CD8-positive, alpha-beta memory T cell (primary cell): ENCODE measurements at regions not wholly inside any gene's neighbourhood (a gene's known extent, or its start where the extent isn't known, plus 50 kb on each side); places are given as distances from the start of the nearest gene placed in this dataset.

Source experiments
- CTCF ChIA-PET: fragments of 350-600 bp; sonication (Branson Sonifier 250); formaldehyde crosslinking; loops from one replicate; lab custom pipeline; 2021; ENCODE audit warnings: antibody characterized with exemption; lab: Charles Lee
- POLR2A ChIA-PET: fragments of 350-600 bp; sonication (Branson Sonifier 250); formaldehyde crosslinking; loops from one replicate; lab custom pipeline; 2021; ENCODE audit warnings: antibody characterized with exemption; lab: Charles Lee
- DNase-seq, 5 donors: peaks; one replicate each; pipeline versions ENCODE4 v3.0.0 to v3.0.0-alpha.2; 2020 to 2022; ENCODE audit warnings: mixed read lengths in 1 of 5
- H3K27ac ChIP-seq: one replicate; pipeline ENCODE4 v1.7.0; 2013; ENCODE audit warnings: low read depth, mild to moderate bottlenecking, low read length, moderate library complexity
- H3K27me3 ChIP-seq: 2 replicates; pipeline ENCODE4 v1.7.0; 2013; ENCODE audit warnings: low read length, mild to moderate bottlenecking; ENCODE audit not compliant: insufficient read depth, poor library complexity, severe bottlenecking
- H3K36me3 ChIP-seq: 2 replicates; pipeline ENCODE4 v1.7.0; 2013; ENCODE audit warnings: mild to moderate bottlenecking, low read length, moderate library complexity; ENCODE audit not compliant: insufficient read depth
- H3K4me1 ChIP-seq: 2 replicates; pipeline ENCODE4 v1.7.0; 2013; ENCODE audit warnings: mild to moderate bottlenecking, low read length, moderate library complexity; ENCODE audit not compliant: insufficient read depth
- H3K4me3 ChIP-seq: 2 replicates; pipeline ENCODE4 v1.7.0; 2013; ENCODE audit warnings: mild to moderate bottlenecking, low read length
- H3K9me3 ChIP-seq: 2 replicates; pipeline ENCODE4 v1.7.0; 2013; ENCODE audit warnings: mild to moderate bottlenecking, low read length
- H3K27ac Mint-ChIP-seq, 8 donors: one replicate each; pipeline ENCODE4 v1.8.0; 2020 to 2021; ENCODE audit warnings: mixed read lengths in 8 of 8, mild to moderate bottlenecking in 6 of 8, inconsistent platforms in 3 of 8, moderate library complexity in 3 of 8
- H3K27me3 Mint-ChIP-seq, 2 donors: one replicate each; pipeline ENCODE4 v1.8.0; 2020 to 2021; ENCODE audit warnings: mixed read lengths in 2 of 2, mild to moderate bottlenecking in 1 of 2, moderate library complexity in 1 of 2
- H3K36me3 Mint-ChIP-seq, 3 donors: one replicate each; pipeline ENCODE4 v1.8.0; 2020 to 2021; ENCODE audit warnings: mixed read lengths in 3 of 3, inconsistent platforms in 1 of 3, mild to moderate bottlenecking in 1 of 3
- H3K4me1 Mint-ChIP-seq, 3 donors: one replicate each; pipeline ENCODE4 v1.8.0; 2020 to 2021; ENCODE audit warnings: mixed read lengths in 3 of 3, inconsistent platforms in 1 of 3, mild to moderate bottlenecking in 1 of 3
- H3K4me3 Mint-ChIP-seq, 7 donors: one replicate each; pipeline ENCODE4 v1.8.0; 2020 to 2021; ENCODE audit warnings: mixed read lengths in 7 of 7, mild to moderate bottlenecking in 6 of 7, moderate library complexity in 4 of 7, inconsistent platforms in 2 of 7
- H3K9me3 Mint-ChIP-seq, 5 donors: one replicate each; pipeline ENCODE4 v1.8.0; 2020 to 2022; ENCODE audit warnings: mixed read lengths in 5 of 5, mild to moderate bottlenecking in 3 of 5, moderate library complexity in 2 of 5, inconsistent platforms in 1 of 5

GRCh38 chr3:182104881-182105280 is 393.2 kb downstream of the SOX2 start:
- no peak for DNase-seq
- ChIA-PET CTCF (no interaction called here), POLR2A (no interaction called here)
- Mint-ChIP-seq H3K9me3 (peaks cover 0 to 9% (median 2%) of the 10 kb centered on the region in 5 donors), H3K27me3 (no peaks in the 10 kb centered on the region), H3K4me1 (no peaks in the 10 kb centered on the region), H3K4me3 (no peak overlapping the region), H3K27ac (no peak overlapping the region), H3K36me3 (no peaks in the 10 kb centered on the region)
- H3K27ac ChIP-seq, result no peak overlapping the region
- H3K4me3 ChIP-seq, result no peak overlapping the region
- no peaks in the 10 kb centered on the region for H3K36me3 ChIP-seq
- H3K4me1 ChIP-seq, result no peaks in the 10 kb centered on the region
- peaks cover 5% of the 10 kb centered on the region for H3K9me3 ChIP-seq
- H3K27me3 ChIP-seq, result no peaks in the 10 kb centered on the region

GRCh38 chr3:182105875-182106274 is 394.1 kb downstream of the SOX2 start:
- ChIA-PET CTCF (no interaction called here), POLR2A (no interaction called here)
- Mint-ChIP-seq H3K4me3 (no peak overlapping the region), H3K27me3 (peaks cover 0 to 2% of the 10 kb centered on the region in 2 donors), H3K36me3 (no peaks in the 10 kb centered on the region), H3K9me3 (peaks cover 0 to 9% (median 3%) of the 10 kb centered on the region in 5 donors), H3K4me1 (no peaks in the 10 kb centered on the region), H3K27ac (no peak overlapping the region)
- Histone ChIP-seq H3K27me3 (no peaks in the 10 kb centered on the region), H3K9me3 (peaks cover 5% of the 10 kb centered on the region), H3K4me3 (no peak overlapping the region), H3K4me1 (no peaks in the 10 kb centered on the region), H3K36me3 (no peaks in the 10 kb centered on the region), H3K27ac (no peak overlapping the region)
- no peak for DNase-seq

- H3K4me1 Mint-ChIP-seq, result no peaks in the 10 kb centered on the region
- Histone ChIP-seq H3K27me3 (no peaks in the 10 kb centered on the region), H3K36me3 (no peaks in the 10 kb centered on the region), H3K4me3 (no peak overlapping the region), H3K27ac (no peak overlapping the region), H3K9me3 (peaks cover 5% of the 10 kb centered on the region), H3K4me1 (no peaks in the 10 kb centered on the region)
- H3K27me3 Mint-ChIP-seq, result peaks cover 0 to 2% of the 10 kb centered on the region in 2 donors
- CTCF ChIA-PET, result no interaction called here
- H3K4me3 Mint-ChIP-seq, result no peak overlapping the region
- peaks cover 0 to 9% (median 2%) of the 10 kb centered on the region in 5 donors for H3K9me3 Mint-ChIP-seq
- H3K27ac Mint-ChIP-seq, result no peak overlapping the region
- POLR2A ChIA-PET, result no interaction called here
- no peaks in the 10 kb centered on the region for H3K36me3 Mint-ChIP-seq
- DNase-seq, result no peak
These were observed 396.6 kb downstream of the SOX2 start for GRCh38 chr3:182108371-182108770.

DNA sequence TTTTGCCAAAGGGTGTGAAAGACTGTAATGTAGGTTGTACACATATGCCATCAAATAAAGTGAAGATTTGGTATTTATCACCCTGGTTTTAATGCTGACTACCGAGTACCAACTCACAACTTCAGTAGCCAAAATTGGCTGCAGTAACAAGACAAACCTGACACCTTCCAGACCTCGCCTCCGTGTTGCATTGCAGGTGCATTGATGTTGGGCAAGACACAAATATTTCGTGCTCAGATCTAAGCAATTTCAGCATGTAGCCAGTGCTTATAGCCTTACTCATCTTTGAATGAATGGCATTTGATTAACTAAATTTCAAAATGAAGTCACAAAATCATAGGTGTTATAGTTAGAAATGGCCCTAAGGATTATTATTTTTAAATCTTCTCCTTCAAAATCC is 400.2 kb downstream of the SOX2 start:
- Mint-ChIP-seq H3K4me1 (no peaks in the 10 kb centered on the region), H3K4me3 (no peak overlapping the region), H3K27ac (no peak overlapping the region), H3K27me3 (peaks cover 0 to 2% of the 10 kb centered on the region in 2 donors), H3K9me3 (peaks cover 0 to 7% (median 2%) of the 10 kb centered on the region in 5 donors), H3K36me3 (no peaks in the 10 kb centered on the region)
- POLR2A ChIA-PET, result no interaction called here
- Histone ChIP-seq H3K27ac (no peak overlapping the region), H3K36me3 (no peaks in the 10 kb centered on the region), H3K27me3 (no peaks in the 10 kb centered on the region), H3K9me3 (peaks cover 5% of the 10 kb centered on the region), H3K4me3 (no peak overlapping the region), H3K4me1 (no peaks in the 10 kb centered on the region)
- CTCF ChIA-PET, result no interaction called here
- DNase-seq, result no peak

DNA sequence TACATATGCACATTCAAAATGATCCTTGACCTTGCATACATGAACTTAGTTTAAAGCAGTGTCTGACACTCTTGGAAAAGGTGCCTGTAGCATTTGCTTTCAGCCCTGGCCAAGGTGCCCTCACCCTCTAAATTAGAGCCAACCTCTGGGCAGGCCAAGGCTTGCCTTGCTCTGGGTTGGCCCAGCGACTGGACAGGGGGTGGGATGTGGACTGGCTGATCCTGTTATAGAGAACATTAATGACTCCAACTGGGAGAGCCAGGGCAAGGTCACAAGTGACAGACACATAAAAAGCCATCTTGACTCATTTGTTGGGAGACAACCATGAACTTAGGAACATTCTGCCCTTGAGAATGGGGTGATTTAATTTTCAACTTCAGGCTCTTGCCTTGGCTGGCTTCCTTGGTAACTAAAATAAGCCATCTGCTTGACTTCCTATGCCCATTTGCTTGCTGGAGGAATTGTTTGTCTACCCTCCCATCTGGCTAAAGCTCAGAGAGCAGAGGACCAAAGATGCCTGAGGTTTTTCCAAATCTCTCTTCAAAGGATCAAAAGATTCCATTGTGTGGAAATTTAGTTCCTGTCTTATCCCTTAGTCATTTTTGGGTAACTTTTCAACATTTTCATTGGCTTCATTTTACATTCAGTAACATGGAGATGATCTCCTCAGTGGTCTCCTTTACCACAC is 403.7 kb downstream of the SOX2 start:
- Histone ChIP-seq H3K4me3 (no peak overlapping the region), H3K27ac (no peak overlapping the region), H3K4me1 (no peaks in the 10 kb centered on the region), H3K36me3 (no peaks in the 10 kb centered on the region), H3K27me3 (no peaks in the 10 kb centered on the region), H3K9me3 (no peaks in the 10 kb centered on the region)
- Mint-ChIP-seq H3K4me3 (no peak overlapping the region), H3K36me3 (no peaks in the 10 kb centered on the region), H3K27me3 (peaks cover 0 to 2% of the 10 kb centered on the region in 2 donors), H3K27ac (no peak overlapping the region), H3K4me1 (no peaks in the 10 kb centered on the region), H3K9me3 (peaks cover 0 to 7% (median 0%) of the 10 kb centered on the region in 5 donors)
- no peak for DNase-seq
- ChIA-PET POLR2A (no interaction called here), CTCF (no interaction called here)

DNA sequence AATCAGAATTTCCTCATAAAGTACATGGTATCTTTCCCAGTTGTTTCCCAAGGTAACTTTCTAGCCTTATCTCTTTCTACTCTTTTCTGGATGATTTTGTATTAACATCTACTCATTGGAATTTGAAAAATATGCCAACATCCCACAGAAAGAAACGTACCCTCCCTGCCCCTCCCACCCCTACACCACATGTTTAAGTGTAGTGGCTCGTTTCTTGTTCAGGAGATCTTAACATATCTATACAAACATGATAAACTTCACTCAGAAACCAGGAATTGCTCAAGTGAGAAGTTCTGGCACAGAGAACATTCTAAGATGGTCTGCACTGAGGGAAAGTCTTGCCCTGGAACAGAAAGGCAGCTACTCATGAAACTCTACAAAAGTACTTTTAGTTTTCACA is 404.7 kb downstream of the SOX2 start:
- ChIA-PET CTCF (no interaction called here), POLR2A (no interaction called here)
- Histone ChIP-seq H3K27me3 (no peaks in the 10 kb centered on the region), H3K36me3 (no peaks in the 10 kb centered on the region), H3K4me3 (no peak overlapping the region), H3K27ac (no peak overlapping the region), H3K4me1 (no peaks in the 10 kb centered on the region), H3K9me3 (no peaks in the 10 kb centered on the region)
- H3K4me1 Mint-ChIP-seq, result no peaks in the 10 kb centered on the region
- H3K9me3 Mint-ChIP-seq, result peaks cover 0 to 5% (median 0%) of the 10 kb centered on the region in 5 donors
- no peak for DNase-seq
- no peak overlapping the region for H3K4me3 Mint-ChIP-seq
- H3K27ac Mint-ChIP-seq, result no peak overlapping the region
- H3K27me3 Mint-ChIP-seq, result no peaks in the 10 kb centered on the region
- H3K36me3 Mint-ChIP-seq, result no peaks in the 10 kb centered on the region

DNA sequence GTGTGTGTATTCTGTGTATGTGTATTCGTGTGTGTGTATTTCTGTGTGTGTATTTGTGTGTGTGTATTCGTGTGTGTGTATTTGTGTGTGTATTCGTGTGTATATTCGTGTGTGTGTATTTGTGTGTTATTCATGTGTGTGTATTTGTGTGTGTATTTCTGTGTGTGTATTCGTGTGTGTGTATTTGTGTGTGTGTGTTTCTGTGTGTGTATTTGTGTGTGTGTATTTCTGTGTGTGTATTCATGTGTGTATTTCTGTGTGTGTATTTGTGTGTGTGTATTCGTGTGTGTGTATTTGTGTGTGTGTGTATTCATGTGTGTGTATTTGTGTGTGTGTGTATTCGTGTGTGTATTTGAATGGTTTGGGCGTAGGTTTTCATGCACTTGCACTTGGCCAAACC is 405.4 kb downstream of the SOX2 start:
- no peak overlapping the region for H3K27ac ChIP-seq
- peaks cover 0 to 2% (median 0%) of the 10 kb centered on the region in 5 donors for H3K9me3 Mint-ChIP-seq
- no peaks in the 10 kb centered on the region for H3K9me3 ChIP-seq
- DNase-seq, result no peak
- H3K4me1 ChIP-seq, result no peaks in the 10 kb centered on the region
- no peaks in the 10 kb centered on the region for H3K4me1 Mint-ChIP-seq
- no peaks in the 10 kb centered on the region for H3K36me3 Mint-ChIP-seq
- no peak overlapping the region for H3K4me3 Mint-ChIP-seq
- H3K27ac Mint-ChIP-seq, result no peak overlapping the region
- no peaks in the 10 kb centered on the region for H3K36me3 ChIP-seq
- H3K27me3 Mint-ChIP-seq, result no peaks in the 10 kb centered on the region
- no peaks in the 10 kb centered on the region for H3K27me3 ChIP-seq
- ChIA-PET CTCF (no interaction called here), POLR2A (no interaction called here)
- H3K4me3 ChIP-seq, result no peak overlapping the region

- DNase-seq, result no peak
These were observed 405.9 kb downstream of the SOX2 start for GRCh38 chr3:182117583-182117982.

More at GRCh38 chr3:182117583-182117982, 405.9 kb downstream of the SOX2 start:
- no peak overlapping the region for H3K4me3 Mint-ChIP-seq
- Histone ChIP-seq H3K27ac (no peak overlapping the region), H3K4me1 (no peaks in the 10 kb centered on the region), H3K9me3 (no peaks in the 10 kb centered on the region), H3K4me3 (no peak overlapping the region), H3K36me3 (no peaks in the 10 kb centered on the region), H3K27me3 (no peaks in the 10 kb centered on the region)
- CTCF ChIA-PET, result no interaction called here
- H3K27ac Mint-ChIP-seq, result no peak overlapping the region
- POLR2A ChIA-PET, result no interaction called here
- H3K9me3 Mint-ChIP-seq, result peaks cover 0 to 2% (median 0%) of the 10 kb centered on the region in 5 donors
- no peaks in the 10 kb centered on the region for H3K27me3 Mint-ChIP-seq
- H3K4me1 Mint-ChIP-seq, result no peaks in the 10 kb centered on the region
- H3K36me3 Mint-ChIP-seq, result no peaks in the 10 kb centered on the region
